Upper lobe of left lung (tissue), 4 donors: ENCODE measurements at regions not wholly inside any gene's neighbourhood (a gene's known extent, or its start where the extent isn't known, plus 50 kb on each side); places are given as distances from the start of the nearest gene placed in this dataset.

Source experiments
- EP300 ChIP-seq, 4 donors: sonication (generic); formaldehyde crosslinking; IDR thresholded peaks; one replicate each; pipeline ENCODE4 v1.5.1; 2017; ENCODE audit warnings: antibody characterized with exemption in 4 of 4, control low read depth in 2 of 4
- POLR2A ChIP-seq, 4 donors: fragments of 450-650 bp; IDR thresholded peaks; one replicate each; pipeline ENCODE4 v1.5.1; 2016 to 2017; ENCODE audit warnings: antibody characterized with exemption in 4 of 4, mild to moderate bottlenecking in 2 of 4
- POLR2AphosphoS5 ChIP-seq, 2 donors: sonication (generic); formaldehyde crosslinking; IDR thresholded peaks; one replicate each; pipeline ENCODE4 v1.5.1; 2017; ENCODE audit warnings: antibody characterized with exemption in 2 of 2
- TF ChIP-seq, protein P1 (sequence below), 6 experiments: fragments of 450-650 bp in 4 of 6; fragments of 200-600 bp in 2 of 6; sonication (generic) in 2 of 6; IDR thresholded peaks; one replicate each; pipeline ENCODE4 v1.5.1; 2016 to 2019; ENCODE audit warnings: antibody characterized with exemption in 6 of 6

DNA sequence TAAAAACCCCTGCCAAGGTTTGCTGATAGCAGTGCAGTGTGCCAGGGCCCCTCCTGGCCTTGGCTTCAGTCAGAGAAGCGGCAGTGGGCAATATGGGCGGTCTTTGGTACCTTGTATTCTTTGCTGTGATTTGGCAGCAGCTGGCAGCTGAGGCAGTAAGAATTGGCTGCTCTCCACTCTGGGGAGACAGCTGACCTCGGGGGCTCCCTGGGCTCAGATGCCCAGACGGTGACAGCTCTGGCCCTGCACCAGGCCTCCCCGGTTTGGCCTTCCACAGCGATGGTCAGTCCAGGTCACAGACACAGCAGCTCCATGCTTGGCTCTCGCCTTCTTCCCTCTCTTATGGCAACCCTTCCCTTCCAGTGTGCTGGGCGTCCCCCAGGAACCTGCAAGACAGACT lies 330.9 kb downstream of the BCOR start:
- TF ChIP-seq, protein P1, sequence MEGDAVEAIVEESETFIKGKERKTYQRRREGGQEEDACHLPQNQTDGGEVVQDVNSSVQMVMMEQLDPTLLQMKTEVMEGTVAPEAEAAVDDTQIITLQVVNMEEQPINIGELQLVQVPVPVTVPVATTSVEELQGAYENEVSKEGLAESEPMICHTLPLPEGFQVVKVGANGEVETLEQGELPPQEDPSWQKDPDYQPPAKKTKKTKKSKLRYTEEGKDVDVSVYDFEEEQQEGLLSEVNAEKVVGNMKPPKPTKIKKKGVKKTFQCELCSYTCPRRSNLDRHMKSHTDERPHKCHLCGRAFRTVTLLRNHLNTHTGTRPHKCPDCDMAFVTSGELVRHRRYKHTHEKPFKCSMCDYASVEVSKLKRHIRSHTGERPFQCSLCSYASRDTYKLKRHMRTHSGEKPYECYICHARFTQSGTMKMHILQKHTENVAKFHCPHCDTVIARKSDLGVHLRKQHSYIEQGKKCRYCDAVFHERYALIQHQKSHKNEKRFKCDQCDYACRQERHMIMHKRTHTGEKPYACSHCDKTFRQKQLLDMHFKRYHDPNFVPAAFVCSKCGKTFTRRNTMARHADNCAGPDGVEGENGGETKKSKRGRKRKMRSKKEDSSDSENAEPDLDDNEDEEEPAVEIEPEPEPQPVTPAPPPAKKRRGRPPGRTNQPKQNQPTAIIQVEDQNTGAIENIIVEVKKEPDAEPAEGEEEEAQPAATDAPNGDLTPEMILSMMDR (IDR thresholded peaks at IDR 0.05) = no peak
- TF ChIP-seq POLR2A (IDR thresholded peaks at IDR 0.05) (no peak), POLR2AphosphoS5 (IDR thresholded peaks at IDR 0.05) (no peak), EP300 (IDR thresholded peaks at IDR 0.05) (no peak)
